Stimulated activated CD8-positive, alpha-beta memory T cell treated with anti-CD3 and anti-CD28 coated beads, Interleukin-15, amount 100 ng/mL, for 4 hours (primary cell): ENCODE measurements at regions not wholly inside any gene's neighbourhood (a gene's known extent, or its start where the extent isn't known, plus 50 kb on each side); places are given as distances from the start of the nearest gene placed in this dataset.

ENCODE experiments used
- DNase-seq, 2 donors: peaks; one replicate each; pipeline ENCODE4 v3.0.0-alpha.2; 2020; ENCODE audit warnings: low read depth in 2 of 2

DNA sequence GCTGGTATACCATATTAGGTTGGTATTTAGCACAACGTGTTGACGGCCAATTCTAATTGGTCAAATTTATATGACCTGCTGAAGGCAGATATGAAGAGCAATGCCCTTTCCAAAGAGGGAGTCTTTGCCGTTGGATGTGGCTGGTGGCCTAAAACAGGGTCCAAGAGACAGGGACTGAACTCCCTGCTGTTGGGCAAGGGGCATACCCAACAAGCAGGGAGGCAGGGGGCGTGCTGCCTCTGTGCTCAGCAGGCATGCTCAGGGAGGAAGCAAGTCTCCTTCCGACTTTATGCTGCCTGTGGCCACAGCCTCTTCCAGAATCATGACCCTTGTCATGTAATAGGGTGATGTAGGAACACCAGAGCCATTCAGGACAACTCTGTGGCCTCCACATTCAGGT lies 167.7 kb upstream of the NPVF start:
- DNase-seq: no peak

DNA sequence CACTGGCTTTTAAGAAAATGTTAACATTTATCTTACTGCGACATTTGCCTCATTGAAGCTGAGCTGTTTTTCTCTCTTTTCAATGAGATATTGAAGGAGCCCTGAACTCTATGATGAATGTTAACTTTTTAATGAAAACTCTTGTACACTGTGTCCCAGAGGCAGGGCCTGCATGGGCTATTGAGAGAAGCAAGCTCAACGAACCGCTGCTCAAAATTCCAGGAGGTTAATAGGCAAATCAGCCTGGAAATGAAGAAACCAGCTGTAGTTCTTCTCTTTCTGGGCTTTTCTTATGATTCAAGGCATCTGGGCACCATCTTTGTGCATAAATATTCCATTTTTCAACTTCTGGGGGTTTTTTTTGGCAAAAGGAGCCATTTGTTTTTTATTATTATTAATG lies 168.4 kb upstream of the NPVF start:
- no peak for DNase-seq

DNA sequence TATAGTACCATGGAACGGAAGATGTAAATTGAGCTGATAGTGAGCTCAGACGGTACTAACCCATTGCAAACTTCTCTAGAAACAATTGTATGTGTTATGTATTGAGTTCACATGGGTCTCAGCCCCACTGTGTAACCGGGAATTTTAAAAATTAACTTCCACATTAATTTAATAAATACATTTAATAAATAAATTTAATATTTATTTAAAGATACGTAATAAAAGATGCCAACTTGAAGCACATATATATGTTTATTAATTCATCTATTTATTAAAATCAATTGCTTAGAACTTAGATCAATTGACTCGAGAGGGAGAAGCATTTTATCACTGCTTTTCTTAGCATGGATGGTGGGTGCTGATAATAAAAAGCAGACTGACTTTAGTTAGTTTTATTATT lies 170.1 kb upstream of the NPVF start:
- DNase-seq: no peak

DNA sequence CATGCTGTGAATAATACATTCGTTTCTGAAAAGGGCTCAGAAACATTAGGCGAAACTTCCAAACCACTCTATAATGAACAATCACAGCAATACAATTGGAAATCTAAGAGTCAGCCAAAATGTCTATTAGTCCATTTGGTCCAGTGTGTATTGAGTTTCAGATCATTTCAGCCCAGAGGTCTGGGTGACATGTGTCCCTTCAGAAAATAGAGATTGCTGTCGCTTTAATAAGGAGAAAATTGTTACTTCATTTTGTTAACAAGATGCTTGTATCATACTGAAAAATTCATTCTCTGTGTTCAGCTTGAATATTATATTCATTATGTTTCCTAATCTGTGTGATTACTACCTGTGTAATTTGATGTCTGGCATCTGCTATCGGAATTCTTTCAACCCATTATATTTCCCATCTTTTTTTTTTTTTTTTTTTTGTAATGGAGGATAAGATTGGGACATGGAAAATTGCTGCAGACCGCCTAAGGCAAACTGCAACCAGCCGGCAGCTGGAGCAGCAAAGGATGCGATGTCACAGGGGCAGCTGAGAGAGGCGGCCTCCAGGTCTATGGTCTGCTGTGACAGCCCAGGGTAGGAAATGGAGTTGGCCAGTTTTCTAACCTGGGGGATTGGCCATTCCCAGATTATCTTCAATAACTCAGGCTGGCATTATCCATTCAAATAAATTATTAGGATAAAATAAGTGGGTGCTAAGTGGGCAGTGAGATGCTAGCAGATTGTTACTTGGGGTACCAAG lies 170.9 kb upstream of the NPVF start:
- DNase-seq: no peak

DNA sequence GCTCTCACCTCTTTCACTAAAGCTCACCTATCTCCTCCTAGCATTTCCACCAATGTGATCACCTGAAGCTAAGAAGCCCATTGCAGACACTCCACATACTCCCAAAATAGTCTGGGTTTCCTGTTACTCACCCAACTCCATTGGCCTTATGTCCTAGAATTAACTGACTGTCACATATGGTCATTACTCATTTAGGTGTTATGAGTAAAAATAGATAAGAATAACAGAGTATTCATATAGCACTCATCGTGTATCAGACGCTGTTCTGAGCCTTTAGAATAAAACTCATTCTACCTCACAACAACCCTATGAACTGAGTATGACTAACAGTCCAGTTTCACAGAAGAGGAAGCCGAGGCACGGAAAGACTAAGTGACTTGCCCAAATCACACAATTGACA lies 174.2 kb upstream of the NPVF start:
- DNase-seq: no peak

DNA sequence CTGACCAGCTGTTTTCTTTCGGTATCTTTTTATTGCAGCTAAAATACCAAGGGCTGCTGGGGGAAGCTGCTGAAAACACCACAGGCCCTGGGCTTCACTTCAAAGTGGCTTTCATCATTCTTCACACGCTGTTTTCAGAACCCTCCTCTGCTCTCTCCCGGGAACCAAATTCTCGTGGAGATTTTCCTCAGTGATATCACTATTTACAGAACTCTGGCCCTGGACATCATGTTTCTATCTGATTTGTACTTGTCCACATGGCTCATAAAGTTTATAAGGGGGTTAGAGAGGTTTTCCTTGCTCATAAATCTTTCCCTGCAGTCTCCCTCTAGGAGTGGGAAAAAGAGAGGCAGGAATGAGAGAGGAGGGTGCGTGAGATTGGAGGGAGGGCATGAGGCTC lies 177.4 kb upstream of the NPVF start:
- DNase-seq: no peak

DNA sequence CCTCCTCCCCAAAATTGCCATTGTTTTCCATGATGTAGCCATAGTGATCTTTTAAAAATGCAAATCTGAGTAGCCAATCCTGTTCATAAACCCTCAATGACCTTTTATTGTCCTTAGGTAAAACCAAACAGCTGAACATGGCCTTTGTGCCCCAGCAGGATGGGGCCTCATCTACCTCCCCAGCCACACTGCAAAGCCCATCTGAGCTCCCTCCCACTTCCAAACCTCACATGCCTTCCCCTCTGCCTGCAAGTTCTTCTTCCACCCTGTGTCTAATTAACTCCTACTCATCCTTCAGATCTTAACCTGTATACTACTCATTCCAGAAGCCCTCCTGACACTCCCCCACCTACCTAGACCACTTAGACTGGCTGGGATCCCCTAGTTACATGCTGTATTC lies 178.8 kb upstream of the NPVF start:
- no peak for DNase-seq

DNA sequence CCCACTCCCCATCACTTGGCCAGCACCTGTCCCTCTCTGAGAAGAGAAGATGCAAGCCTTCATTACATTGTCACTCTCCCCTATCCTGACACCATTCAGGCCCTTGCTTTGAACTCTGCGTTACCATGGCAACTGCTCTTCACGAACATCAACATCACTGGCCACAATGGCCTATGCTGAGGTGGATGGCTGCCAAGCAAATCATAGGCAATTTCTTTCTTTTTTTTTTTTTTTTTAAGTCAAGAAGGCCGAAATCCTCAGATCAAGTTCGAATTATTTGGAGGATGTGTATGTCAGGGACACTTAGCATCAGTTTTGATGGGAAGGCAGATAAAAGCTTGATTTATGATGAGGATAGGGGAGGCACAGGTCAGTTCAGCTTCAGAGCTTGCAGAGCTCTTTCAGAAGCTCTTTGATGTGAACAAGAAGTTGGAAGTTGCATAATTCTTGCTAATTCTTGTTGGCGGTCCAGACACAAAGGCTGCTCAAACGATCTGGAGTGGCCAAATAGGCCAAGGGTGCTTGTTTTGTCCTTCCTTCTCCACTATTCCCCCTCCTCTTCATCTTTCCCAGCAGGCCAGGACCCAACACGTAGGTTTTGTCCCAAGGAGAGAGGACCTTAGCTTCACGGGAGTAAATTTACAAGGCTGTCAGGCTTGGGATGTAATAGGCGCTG lies 179.9 kb upstream of the NPVF start:
- no peak for DNase-seq

DNA sequence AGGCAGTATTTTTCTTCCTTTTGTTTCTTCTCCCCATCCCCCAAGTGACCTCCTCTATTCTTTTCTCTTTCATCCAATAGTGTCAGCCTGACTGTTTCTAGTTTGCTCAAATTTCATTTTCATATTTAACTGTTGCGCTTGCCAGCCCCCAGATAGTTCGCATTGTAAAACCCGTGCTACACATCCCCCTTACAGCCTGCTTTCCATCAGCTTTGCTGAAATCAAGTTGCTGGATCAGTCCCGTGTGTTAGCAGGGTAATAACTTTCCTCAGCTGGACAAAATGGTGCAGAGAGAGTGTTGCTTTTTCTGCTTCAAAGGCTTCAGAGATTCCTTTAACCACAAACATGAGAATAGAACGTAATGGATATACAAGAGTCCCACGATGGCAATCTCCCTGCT lies 180.6 kb upstream of the NPVF start:
- no peak for DNase-seq

DNA sequence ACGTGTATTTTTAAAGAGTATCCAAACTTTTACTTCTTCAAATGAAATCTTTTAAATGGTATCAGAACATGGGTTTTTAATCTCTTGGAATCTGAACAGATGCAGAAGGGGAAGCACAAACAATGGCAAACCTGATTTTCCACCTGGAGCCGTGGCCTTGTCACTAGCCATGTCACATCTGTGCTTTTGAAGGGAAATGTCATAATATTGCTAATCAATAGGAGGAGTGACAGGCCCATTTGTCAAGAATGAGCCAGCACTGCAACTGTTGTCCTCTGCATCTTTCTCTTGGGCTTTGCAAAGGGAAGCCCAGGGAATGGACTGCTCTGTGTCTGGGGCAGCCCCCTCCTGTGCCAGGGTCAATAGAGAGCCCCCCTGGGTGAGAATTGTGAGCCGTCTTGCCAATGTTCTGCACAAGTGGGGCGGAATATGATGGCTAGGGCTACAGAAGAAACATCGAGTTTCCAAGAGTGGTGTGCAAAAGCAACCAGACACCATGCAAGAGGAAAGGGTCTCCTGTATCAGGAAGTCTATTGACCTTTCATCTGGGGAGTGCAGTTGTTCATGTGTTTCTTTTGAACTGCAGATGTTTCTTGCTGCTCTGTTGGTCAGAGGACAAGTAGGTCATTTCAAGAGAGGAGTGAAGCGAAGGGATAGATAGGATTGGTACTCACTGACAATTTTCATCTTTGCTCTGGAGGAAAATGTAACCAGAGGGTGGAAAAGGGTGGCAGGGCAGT lies 181.8 kb upstream of the NPVF start:
- no peak for DNase-seq

DNA sequence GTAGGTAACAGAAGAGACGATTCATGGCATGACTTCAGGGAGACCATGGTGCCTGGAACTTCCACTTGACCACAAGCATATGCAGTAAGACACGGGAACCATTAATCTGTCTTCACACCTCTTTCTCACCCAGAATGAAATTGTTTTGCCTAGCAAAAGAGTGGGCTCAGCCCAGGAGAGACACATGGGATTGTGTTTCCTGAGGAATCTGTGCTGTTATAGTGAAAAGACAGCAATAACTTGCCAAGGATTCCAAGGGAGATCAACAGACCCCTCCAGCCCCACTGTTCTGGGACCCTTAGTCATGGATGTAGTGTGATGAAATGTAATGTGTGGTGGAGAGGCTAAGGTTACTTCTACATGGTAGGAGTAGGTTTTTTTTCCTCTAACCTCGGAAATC lies 192.5 kb upstream of the NPVF start:
- DNase-seq: no peak

DNA sequence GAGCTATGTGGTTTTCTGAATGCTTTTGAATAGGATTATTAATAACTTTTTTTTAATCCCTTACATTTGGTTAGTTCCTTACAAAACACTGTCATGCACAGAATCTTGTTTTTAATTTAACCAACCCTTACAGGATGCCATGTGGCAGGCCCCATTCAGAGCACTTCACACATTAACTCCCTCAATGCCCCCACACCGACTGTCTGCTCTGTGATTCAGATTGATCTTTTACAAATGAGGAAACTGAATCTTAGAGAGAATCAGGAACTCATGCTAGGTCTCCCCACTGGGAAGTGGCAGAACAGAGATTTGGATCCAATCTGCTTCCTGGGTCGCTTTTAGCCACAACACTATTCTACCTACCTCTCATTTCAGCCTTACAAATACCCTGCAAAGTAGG lies 195.8 kb upstream of the NPVF start:
- no peak for DNase-seq

DNA sequence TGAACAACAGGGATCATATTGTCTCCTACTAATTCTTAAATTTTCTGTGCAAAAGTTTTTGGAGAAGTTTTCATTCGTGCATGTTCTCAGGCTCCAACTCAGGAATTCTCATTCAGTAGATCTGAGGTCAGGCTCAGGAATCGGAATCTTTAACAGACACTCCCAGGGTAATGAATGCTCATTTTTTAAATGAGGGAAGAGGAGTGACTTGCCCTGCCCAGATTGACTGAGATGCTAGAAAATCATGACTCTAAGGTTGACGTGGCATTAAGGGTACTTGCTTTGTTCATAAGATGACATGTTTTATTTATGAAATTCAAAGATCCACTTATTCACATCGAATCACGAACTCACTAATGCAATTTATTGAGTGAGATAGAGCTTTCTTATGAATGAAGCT lies 196.6 kb upstream of the NPVF start:
- no peak for DNase-seq

DNA sequence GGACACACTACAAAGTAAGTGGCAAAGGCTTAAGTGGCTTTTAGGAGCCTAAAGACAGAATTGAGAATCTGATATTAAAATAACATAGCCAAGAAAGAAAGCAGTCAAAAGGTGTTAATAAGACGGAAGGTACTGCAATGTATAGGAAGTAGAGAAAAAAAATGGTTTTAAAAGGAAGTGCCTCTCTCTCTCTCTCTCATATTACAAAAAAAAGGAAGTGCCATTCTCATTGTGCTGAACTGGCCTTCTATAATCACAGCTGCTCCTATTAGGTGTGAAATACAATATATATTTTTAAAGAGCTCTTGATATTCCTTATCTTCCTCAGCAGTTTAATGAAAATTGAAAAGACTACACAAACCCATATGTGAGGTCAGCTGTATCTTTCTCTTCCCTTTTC lies 199.4 kb upstream of the NPVF start:
- DNase-seq: no peak

DNA sequence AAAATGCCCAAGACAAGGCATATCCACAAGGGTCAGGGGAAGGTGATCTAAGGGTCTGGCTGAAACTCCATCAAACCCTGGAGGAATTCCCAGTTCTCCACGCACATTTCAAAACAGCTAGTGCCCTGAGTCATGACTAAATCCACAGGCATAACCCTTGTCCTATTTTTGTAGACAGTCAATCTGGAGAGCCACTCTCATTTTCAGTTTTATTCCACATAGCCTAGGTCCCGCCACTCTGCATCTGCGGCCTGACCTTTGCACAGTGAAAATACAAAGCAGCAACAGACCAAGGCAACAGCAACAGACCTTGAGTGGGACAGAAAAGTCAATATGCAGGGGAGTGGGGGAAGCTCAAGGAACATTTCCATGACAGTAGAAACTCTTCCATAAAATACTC lies 201.4 kb upstream of the NPVF start:
- DNase-seq: no peak

DNA sequence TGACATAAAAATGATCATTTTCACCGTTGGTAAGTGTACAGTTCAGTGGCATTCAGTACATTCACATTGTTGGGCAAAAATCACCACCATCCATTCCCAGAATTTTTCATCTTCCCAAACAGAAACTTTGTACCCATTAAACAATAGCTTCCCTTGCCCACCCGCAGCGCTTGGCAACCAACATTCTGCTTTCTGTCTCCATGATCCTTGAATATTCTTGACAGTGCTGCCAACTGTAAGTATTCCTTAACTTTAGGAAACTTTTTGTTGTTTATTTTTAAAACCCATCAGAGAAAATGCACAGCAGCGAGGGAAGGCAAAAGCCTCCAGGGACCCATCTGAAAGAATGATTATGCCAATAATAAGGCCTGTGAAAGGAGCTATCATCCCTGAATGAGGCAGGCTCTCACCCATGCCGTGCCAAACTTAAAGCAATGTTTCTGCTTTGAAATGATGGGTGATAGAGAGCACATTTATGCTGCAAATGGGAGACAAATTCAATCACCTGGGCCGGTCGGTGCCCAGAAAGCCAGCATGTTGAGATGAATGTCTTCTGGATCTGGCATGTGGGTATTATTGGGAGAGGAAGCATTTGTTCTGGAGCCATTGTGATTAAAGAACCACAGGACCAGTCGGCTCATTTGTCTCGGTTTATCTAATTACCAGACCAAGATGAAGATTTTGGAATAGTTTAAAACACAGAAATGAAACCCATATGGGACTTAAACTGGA lies 202.1 kb upstream of the NPVF start:
- no peak for DNase-seq

DNA sequence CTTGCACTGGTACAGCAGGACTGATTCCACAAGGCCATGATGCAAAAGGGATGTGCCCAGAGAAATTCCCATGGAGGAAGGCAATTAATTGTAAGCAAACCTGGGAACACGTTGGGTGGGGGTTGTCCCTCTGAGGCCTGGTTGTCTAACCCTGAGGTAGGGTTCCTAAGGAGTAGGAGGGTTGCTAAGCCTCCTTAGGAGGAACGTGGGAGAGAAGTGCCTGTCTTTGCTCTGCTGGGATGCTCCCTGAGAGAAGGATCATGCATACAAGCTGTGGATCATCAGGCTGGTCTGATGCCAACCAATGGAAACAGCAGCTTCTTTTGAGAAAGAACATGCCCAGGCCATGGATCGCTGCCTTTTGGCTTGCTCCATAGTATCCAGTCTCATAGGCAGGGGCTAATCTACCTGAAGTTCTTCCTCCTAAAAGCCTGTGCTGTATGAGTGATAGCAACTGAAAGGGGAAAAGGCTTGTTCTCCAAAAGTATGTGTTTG lies 203.7 kb upstream of the NPVF start:
- DNase-seq: no peak

DNA sequence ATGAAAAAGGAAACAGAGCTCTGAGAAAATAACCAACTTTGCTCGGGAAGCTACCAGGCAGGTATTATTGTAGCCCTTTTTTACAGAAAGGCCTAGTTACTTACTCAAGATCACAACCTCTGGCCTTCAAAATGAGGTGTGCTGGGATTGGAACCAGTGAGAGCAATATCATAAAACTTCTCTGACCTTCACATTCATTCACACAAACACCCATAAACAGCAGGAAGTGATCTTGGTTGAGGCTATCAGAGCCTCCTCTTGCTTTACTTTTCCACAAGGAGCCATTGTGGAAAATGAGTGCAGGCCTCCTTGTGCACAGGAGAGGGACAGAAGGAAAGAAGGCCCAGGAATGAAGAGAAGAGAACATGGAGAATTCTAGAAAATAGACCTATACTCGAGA lies 204.5 kb upstream of the NPVF start:
- no peak for DNase-seq

DNA sequence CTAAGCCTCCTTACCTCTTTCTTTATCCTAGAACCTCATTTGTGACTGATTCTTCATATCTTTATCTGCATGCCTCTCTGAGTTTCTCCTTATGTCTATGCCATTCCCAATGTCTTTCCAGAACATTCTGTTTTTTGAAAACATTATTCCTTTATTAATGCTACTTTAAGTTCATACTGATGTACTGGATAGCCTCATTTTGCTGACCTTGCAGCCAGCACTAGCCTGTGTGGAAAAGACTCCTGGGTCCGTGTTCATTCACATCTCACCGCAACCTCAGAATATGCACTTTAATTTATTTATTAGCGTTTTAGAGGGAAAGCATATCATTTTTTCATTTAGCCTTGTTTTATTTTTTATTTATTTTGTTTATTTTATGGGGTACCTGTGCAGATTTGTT lies 208.1 kb upstream of the NPVF start:
- no peak for DNase-seq

DNA sequence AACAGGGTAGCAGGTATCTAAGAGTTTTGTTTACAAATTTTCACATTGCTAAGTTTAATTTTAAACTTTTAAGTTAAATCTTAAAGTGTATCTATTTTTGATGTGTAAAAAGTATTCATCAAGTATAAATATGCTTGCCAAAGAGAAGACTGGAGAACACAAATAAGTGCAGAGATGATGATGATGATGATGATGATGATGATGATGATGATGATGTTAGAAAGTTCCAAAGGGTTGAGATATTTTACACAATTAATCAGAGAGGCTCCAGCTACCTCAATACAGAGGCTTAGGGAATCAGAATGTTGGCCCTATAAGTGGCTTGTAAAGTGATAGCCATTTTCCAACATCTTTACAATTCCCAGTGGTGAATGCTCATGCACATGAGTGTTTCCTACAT lies 209.0 kb upstream of the NPVF start:
- DNase-seq: no peak

DNA sequence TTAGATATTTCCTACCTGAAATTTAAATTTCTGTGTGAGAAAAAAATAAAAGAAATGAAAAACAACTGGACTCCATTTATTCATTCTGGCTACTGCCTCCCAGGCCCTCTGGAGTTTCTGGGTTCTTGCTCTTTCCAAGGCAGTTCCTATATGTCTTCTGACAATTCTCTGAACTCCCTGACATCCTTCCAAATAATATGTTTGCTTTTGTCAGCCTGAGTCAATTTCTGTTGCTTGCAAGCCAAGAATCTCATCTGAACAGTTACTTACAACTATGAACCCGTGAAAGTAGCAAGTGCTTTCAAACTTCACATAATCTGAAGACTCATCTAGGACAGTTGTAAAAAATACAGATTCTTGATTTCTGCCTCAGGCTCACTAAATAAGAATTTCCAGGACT lies 216.7 kb upstream of the NPVF start:
- DNase-seq: no peak

DNA sequence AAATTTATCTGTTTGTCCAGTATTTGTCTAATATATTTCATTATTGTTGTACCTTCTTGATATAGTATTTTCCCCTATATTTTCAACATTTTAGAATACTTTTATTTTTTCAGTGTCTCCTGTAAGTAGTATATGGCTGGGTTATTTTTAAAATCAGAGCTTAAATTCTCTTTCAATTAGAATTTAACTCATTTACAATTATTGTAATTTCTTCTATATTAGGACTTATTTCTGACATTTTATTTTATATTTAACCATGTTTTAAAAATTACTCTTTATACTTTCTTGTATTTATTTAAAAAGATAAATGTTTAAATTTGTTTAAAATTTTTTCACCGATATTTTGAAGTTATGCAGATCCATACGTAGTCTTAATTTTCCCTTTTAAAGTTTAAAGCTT lies 220.0 kb upstream of the NPVF start:
- DNase-seq: no peak
